ENCODE measurements at regions not wholly inside any gene's neighbourhood (a gene's known extent, or its start where the extent isn't known, plus 50 kb on each side); places are given as distances from the start of the nearest gene placed in this dataset.

- Mint-ChIP-seq H3K27ac (ENCODE audit: unreplicated experiment) (no peak overlapping the region), H3K27me3 (ENCODE audit: unreplicated experiment) (no peaks in the 10 kb centered on the region), H3K4me3 (ENCODE audit: unreplicated experiment) (no peak overlapping the region)
Observed at GRCh38 chr3:159196359-159196758, 394.5 kb downstream of the MFSD1 start.

GRCh38 chr3:159200176-159200575 is 398.3 kb downstream of the MFSD1 start:
- no peaks in the 10 kb centered on the region for H3K36me3 Mint-ChIP-seq (ENCODE audit: unreplicated experiment)
- no peak overlapping the region for H3K4me3 Mint-ChIP-seq (ENCODE audit: unreplicated experiment)
- no peaks in the 10 kb centered on the region for H3K9me3 Mint-ChIP-seq (ENCODE audit: unreplicated experiment)
- TF ChIP-seq CTCF (IDR thresholded peaks at IDR 0.05; ENCODE audit: partially characterized antibody, unreplicated experiment), result no peak
- H3K27me3 Mint-ChIP-seq (ENCODE audit: unreplicated experiment), result no peaks in the 10 kb centered on the region
- no peaks in the 10 kb centered on the region for H3K4me1 Mint-ChIP-seq (ENCODE audit: low read depth, unreplicated experiment)
- H3K27ac Mint-ChIP-seq (ENCODE audit: unreplicated experiment), result no peak overlapping the region
- DNase-seq, result no peak

More at GRCh38 chr3:159196359-159196758, 394.5 kb downstream of the MFSD1 start:
- no peak for DNase-seq
- TF ChIP-seq CTCF (IDR thresholded peaks at IDR 0.05; ENCODE audit: partially characterized antibody, unreplicated experiment), result no peak
- H3K9me3 Mint-ChIP-seq (ENCODE audit: unreplicated experiment), result no peaks in the 10 kb centered on the region
- H3K4me1 Mint-ChIP-seq (ENCODE audit: low read depth, unreplicated experiment), result no peaks in the 10 kb centered on the region
- no peaks in the 10 kb centered on the region for H3K36me3 Mint-ChIP-seq (ENCODE audit: unreplicated experiment)

- H3K4me3 Mint-ChIP-seq (ENCODE audit: unreplicated experiment), result no peak overlapping the region
- no peaks in the 10 kb centered on the region for H3K4me1 Mint-ChIP-seq (ENCODE audit: low read depth, unreplicated experiment)
- no peaks in the 10 kb centered on the region for H3K27me3 Mint-ChIP-seq (ENCODE audit: unreplicated experiment)
- H3K27ac Mint-ChIP-seq (ENCODE audit: unreplicated experiment), result no peak overlapping the region
- no peak for DNase-seq
- no peaks in the 10 kb centered on the region for H3K9me3 Mint-ChIP-seq (ENCODE audit: unreplicated experiment)
- no peak for TF ChIP-seq CTCF (IDR thresholded peaks at IDR 0.05; ENCODE audit: partially characterized antibody, unreplicated experiment)
- no peaks in the 10 kb centered on the region for H3K36me3 Mint-ChIP-seq (ENCODE audit: unreplicated experiment)
Observed at GRCh38 chr3:159208050-159208449, 406.2 kb downstream of the MFSD1 start.

GRCh38 chr3:159209459-159209858 is 407.6 kb downstream of the MFSD1 start:
- Mint-ChIP-seq H3K36me3 (ENCODE audit: unreplicated experiment) (no peaks in the 10 kb centered on the region), H3K4me3 (ENCODE audit: unreplicated experiment) (no peak overlapping the region), H3K27ac (ENCODE audit: unreplicated experiment) (no peak overlapping the region), H3K27me3 (ENCODE audit: unreplicated experiment) (no peaks in the 10 kb centered on the region), H3K9me3 (ENCODE audit: unreplicated experiment) (no peaks in the 10 kb centered on the region), H3K4me1 (ENCODE audit: low read depth, unreplicated experiment) (no peaks in the 10 kb centered on the region)
- DNase-seq, result no peak
- no peak for TF ChIP-seq CTCF (IDR thresholded peaks at IDR 0.05; ENCODE audit: partially characterized antibody, unreplicated experiment)

GRCh38 chr3:159210336-159210735 is 408.5 kb downstream of the MFSD1 start:
- DNase-seq, result no peak
- H3K4me1 Mint-ChIP-seq (ENCODE audit: low read depth, unreplicated experiment), result no peaks in the 10 kb centered on the region
- no peaks in the 10 kb centered on the region for H3K9me3 Mint-ChIP-seq (ENCODE audit: unreplicated experiment)
- no peaks in the 10 kb centered on the region for H3K27me3 Mint-ChIP-seq (ENCODE audit: unreplicated experiment)
- H3K36me3 Mint-ChIP-seq (ENCODE audit: unreplicated experiment), result no peaks in the 10 kb centered on the region
- H3K27ac Mint-ChIP-seq (ENCODE audit: unreplicated experiment), result no peak overlapping the region
- TF ChIP-seq CTCF (IDR thresholded peaks at IDR 0.05; ENCODE audit: partially characterized antibody, unreplicated experiment), result no peak
- no peak overlapping the region for H3K4me3 Mint-ChIP-seq (ENCODE audit: unreplicated experiment)
